Thymus (tissue), 11 donors: ENCODE measurements at regions not wholly inside any gene's neighbourhood (a gene's known extent, or its start where the extent isn't known, plus 50 kb on each side); places are given as distances from the start of the nearest gene placed in this dataset.

Experiments used
- DNase-seq, 9 donors: peaks; one replicate each; pipeline ENCODE4 v3.0.0-alpha.2; 2013; ENCODE audit warnings: low spot score in 9 of 9, low read depth in 6 of 9, missing footprints in 1 of 9
- H3K27ac ChIP-seq, 2 donors: one replicate each; pipeline ENCODE4 v1.5.1; 2013; ENCODE audit warnings: control low read depth in 1 of 2, low read depth in 1 of 2, low read length in 1 of 2, mild to moderate bottlenecking in 1 of 2, moderate library complexity in 1 of 2
- H3K27me3 ChIP-seq, 2 donors: one replicate each; pipeline ENCODE4 v1.5.1; 2013; ENCODE audit warnings: low read length in 1 of 2; ENCODE audit not compliant: control insufficient read depth in 2 of 2, insufficient read depth in 1 of 2
- H3K36me3 ChIP-seq, 2 donors: one replicate each; pipeline ENCODE4 v1.5.1; 2013; ENCODE audit warnings: low read length in 1 of 2, mild to moderate bottlenecking in 1 of 2, moderate library complexity in 1 of 2; ENCODE audit not compliant: control insufficient read depth in 2 of 2, insufficient read depth in 2 of 2
- H3K4me1 ChIP-seq, 2 donors: one replicate each; pipeline ENCODE4 v1.5.1; 2013; ENCODE audit warnings: low read length in 2 of 2; ENCODE audit not compliant: control insufficient read depth in 2 of 2, insufficient read depth in 2 of 2
- H3K4me3 ChIP-seq, 2 donors: one replicate each; pipeline ENCODE4 v1.5.1; 2013; ENCODE audit warnings: low read length in 2 of 2, control low read depth in 1 of 2, mild to moderate bottlenecking in 1 of 2
- H3K9me3 ChIP-seq, 2 donors: one replicate each; pipeline ENCODE4 v1.5.1; 2013; ENCODE audit warnings: low read length in 1 of 2, mild to moderate bottlenecking in 1 of 2; ENCODE audit not compliant: control insufficient read depth in 2 of 2, insufficient read depth in 1 of 2
- WGBS: extraction: QIAGEN DNeasy Blood & Tissue Kit; methylation state at CpG from one replicate; pipeline ENCODE4 v1.1.7; 2013; 5-methylcytosine and 5-hydroxymethylcytosine counted together
- donor health status: healthy.

DNA sequence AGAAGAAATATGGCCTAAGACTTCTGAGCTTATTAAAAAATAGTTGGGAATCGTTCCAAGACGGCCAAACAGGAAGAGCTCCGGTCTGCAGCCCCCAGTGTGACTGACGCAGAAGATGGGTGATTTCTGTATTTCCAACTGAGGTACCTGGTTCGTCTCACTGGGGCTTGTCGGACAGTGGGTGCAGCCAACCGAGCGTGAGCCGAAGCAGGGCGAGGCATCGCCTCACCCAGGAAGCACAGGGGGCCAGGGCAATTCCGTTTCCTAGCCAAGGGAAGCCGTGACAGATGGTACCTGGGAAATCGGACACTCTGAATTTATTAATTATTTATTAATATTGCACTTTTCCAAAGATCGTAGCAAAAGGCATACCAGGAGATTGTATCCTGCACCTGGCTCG lies 857.8 kb downstream of the C12orf50 start:
- DNase-seq, result no peak
- no peak overlapping the region for H3K4me3 ChIP-seq
- H3K27ac ChIP-seq, result no peak overlapping the region
- no peaks in the 10 kb centered on the region for H3K4me1 ChIP-seq
- H3K27me3 ChIP-seq, result no peaks in the 10 kb centered on the region
- H3K36me3 ChIP-seq, result no peaks in the 10 kb centered on the region
- WGBS, result 96% methylated on average over 16 of the region's 16 CpGs
- peaks cover 0 to 13% of the 10 kb centered on the region in 2 donors for H3K9me3 ChIP-seq

DNA sequence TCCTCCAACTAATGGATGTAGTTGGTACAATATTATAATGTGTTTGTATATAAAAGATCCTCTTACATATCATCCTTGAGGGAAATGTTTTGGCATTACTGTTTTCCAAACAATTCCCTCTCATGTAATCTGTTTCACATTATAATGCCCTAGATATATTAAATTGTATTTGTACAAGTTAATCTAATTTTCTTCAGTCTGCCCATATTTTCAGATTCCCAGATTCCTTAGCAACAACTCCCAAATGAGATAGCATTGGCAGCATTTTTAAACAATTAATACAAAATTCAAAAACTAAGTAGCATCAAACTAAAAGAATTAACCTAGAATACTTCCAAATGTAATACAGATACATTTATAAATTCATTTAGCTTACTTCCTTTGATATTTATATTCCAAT lies 860.2 kb downstream of the C12orf50 start:
- no peak overlapping the region for H3K27ac ChIP-seq
- no peaks in the 10 kb centered on the region for H3K4me1 ChIP-seq
- no peaks in the 10 kb centered on the region for H3K27me3 ChIP-seq
- H3K36me3 ChIP-seq, result no peaks in the 10 kb centered on the region
- no peak overlapping the region for H3K4me3 ChIP-seq
- peaks cover 0 to 23% of the 10 kb centered on the region in 2 donors for H3K9me3 ChIP-seq
- DNase-seq, result no peak

DNA sequence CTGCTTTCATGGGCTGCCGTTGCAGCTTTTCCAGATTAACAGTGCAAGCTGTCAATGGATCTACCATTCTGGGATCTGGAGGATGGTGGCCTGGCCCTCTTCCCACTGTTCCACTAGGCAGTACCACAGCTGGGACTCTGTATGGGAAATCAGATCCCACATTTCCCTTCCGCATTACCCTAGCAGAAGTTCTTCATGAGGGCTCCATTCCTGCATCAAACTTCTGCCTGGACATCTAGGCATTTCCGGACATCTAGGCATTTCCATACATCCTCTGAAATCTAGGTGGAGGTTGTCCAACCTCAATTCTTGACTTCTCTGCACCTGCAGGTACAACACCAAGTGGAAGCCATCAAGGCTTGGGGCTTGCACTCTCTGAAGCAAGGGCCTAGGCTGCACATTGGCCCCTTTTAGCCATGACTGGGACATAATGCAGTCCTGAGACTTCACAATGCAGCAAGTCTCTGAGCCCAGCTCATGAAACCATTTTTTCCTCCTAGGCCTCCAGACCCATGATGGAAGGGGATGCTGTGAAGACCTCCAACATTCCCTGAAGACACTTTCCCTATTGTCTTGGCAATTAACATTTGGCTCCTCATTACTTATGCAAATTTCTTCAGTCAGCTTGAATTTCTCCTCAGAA lies 863.3 kb downstream of the C12orf50 start:
- no peaks in the 10 kb centered on the region for H3K4me1 ChIP-seq
- DNase-seq, result no peak
- no peak overlapping the region for H3K4me3 ChIP-seq
- no peaks in the 10 kb centered on the region for H3K27me3 ChIP-seq
- H3K27ac ChIP-seq, result no peak overlapping the region
- H3K36me3 ChIP-seq, result no peaks in the 10 kb centered on the region
- peaks cover 0 to 12% of the 10 kb centered on the region in 2 donors for H3K9me3 ChIP-seq
- WGBS, result 97% methylated on average over 3 of the region's 3 CpGs

DNA sequence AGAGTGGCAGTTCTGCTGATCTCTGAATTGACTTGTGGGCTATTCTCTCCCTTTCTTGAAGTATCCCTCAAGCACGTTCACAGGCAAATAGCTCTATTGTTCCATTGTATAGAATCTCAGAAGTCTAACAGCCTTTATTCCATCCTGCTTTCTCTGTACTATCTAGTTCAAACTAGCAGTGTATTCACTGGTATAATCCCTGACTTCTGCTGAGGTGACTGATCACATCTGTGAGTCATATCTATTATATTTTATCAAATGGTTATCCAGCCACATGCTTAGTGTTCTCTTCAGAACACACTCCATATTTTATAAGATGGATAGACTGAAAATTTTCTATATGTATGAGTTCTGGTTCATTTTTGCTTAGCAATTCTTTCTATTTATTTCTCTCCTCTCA lies 866.1 kb downstream of the C12orf50 start:
- no peaks in the 10 kb centered on the region for H3K4me1 ChIP-seq
- peaks cover 0 to 12% of the 10 kb centered on the region in 2 donors for H3K9me3 ChIP-seq
- 89% methylated on average over 1 of the region's 1 CpG for WGBS
- no peaks in the 10 kb centered on the region for H3K36me3 ChIP-seq
- no peaks in the 10 kb centered on the region for H3K27me3 ChIP-seq
- DNase-seq, result no peak
- no peak overlapping the region for H3K27ac ChIP-seq
- no peak overlapping the region for H3K4me3 ChIP-seq

DNA sequence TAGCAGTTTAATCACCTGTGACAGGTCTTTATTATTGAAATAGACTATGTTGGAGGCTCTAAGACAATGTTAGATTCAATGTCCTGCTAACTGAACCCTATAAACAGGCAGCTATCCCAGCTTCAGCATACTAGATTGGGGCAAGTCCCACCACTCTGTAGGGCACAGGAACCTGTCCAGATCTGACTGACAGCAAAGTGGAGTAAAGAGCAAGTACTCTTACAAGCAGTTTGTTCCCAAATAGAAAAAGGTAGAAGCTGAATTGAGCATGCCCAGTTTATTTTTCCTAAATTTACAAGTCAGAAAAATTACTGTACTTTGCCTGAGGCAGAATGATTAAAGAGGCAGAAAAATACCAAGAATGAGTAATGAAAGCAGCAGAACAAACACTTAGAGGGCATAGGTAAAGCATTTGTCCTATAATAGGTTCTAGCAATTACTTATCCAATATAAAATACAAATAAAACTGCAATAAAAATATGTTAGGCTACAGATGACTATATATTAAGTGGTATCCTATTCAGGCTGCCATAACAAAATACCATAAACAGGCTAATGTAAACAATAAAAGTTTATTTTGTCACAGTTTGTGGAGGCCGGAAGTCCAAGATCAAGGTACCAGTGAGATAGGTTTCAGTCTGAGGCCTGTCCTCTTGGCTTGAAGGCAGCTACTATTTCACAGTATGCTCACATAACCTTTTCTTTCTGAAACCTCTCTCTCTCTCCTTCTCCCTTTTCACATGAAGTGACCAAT lies 868.2 kb downstream of the C12orf50 start:
- no peak overlapping the region for H3K4me3 ChIP-seq
- H3K4me1 ChIP-seq, result no peaks in the 10 kb centered on the region
- H3K27me3 ChIP-seq, result no peaks in the 10 kb centered on the region
- H3K27ac ChIP-seq, result no peak overlapping the region
- WGBS, result 87% methylated on average over 1 of the region's 1 CpG
- DNase-seq, result no peak
- peaks cover 0 to 11% of the 10 kb centered on the region in 2 donors for H3K9me3 ChIP-seq
- no peaks in the 10 kb centered on the region for H3K36me3 ChIP-seq

DNA sequence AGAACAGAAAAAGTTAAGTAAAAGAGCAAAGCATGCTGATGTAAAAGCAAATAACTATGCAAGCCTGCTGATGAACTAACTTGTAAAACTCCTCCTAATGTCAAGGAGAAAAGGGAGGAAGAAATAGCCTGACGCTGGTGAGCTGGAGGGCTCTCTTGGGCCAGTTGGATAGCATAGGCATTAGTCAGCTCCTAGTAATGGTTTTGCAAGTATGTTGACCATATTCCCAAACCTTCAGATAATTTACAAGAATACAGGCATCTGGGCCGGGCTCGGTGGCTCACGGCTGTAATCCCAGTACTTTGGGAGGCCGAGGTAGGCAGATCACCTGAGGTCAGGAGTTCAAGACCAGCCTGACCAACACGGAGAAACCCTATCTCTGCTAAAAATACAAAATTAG lies 871.4 kb downstream of the C12orf50 start:
- Histone ChIP-seq H3K9me3 (peaks cover 0 to under 1% of the 10 kb centered on the region in 2 donors), H3K4me1 (no peaks in the 10 kb centered on the region), H3K27ac (no peak overlapping the region), H3K36me3 (no peaks in the 10 kb centered on the region), H3K4me3 (no peak overlapping the region), H3K27me3 (no peaks in the 10 kb centered on the region)
- 93% methylated on average over 6 of the region's 6 CpGs for WGBS
- no peak for DNase-seq

DNA sequence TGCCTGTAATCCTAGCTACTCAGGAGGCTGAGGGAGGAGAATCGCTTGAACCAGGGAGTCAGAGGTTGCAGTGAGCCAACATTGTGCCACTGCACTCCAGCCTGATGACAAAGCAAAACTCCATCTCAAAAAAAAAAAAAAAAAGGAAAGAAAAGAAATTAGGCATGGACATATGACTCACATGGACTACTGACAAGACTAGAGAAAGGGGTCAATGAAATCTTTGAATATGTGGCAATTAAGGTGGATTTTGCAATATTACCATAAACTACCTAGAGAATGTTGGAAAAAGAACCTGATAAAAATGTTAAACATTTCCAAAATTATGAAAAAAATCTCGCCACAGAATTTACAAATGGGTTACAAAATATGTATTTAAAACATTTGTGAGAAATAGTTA lies 873.6 kb downstream of the C12orf50 start:
- WGBS, result 86% methylated on average over 2 of the region's 2 CpGs
- Histone ChIP-seq H3K27me3 (no peaks in the 10 kb centered on the region), H3K4me1 (no peaks in the 10 kb centered on the region), H3K9me3 (peaks cover 0 to 8% of the 10 kb centered on the region in 2 donors), H3K36me3 (no peaks in the 10 kb centered on the region), H3K27ac (no peak overlapping the region), H3K4me3 (no peak overlapping the region)
- no peak for DNase-seq

DNA sequence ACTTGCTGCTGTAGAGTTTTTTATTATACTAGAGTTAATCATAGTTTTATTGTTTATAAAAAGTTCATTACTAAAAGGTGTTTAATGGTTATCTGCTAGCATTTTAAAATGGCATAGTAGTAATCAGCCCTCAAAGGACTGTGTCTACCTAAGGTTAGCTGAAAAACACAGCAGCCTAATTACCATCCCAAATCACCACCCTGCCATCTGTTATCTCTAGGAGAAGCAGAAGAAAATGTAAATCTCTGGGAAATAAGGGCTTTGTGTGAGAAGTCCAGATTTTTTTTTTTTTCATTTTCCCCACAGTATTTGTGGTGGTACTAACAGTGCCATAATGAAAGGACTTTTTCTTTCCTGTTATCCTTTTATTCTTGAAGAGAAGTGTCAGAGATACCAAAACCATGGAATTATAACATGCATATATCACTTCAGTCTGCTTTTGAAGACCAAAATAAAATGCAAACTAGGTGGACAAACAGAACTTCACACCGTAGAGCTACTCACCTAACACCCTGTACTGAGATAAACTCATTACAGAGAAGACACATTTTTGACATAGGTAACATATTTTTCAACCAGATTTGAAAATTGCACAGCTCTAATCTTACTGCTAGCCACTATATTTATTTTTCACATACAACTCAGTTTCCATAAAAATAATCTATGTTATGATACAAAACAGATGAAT lies 876.2 kb downstream of the C12orf50 start:
- Histone ChIP-seq H3K9me3 (peaks cover 0 to 8% of the 10 kb centered on the region in 2 donors), H3K27ac (no peak overlapping the region), H3K36me3 (no peaks in the 10 kb centered on the region), H3K27me3 (no peaks in the 10 kb centered on the region), H3K4me1 (no peaks in the 10 kb centered on the region), H3K4me3 (no peak overlapping the region)
- no peak for DNase-seq
- 91% methylated on average over 1 of the region's 1 CpG for WGBS

DNA sequence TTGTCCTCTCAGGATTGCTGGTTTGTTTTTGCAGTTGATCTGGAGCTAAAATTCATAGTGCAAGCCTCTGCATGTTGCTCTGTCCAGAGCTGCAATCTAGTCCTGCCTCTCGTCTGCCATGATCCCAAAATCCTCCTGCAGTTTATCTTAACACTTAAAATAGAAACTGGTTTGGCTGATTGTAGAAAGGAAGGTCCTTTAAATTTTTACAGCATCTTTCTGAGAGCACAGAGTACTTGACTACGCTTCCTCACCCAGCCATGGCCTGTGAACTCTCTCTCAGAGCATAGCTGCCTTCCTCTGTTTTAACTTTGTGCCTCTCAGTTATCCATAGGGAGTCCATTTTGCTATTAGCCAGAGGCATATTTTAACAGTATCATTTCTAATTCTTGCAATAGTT lies 877.1 kb downstream of the C12orf50 start:
- H3K36me3 ChIP-seq, result no peaks in the 10 kb centered on the region
- no peak overlapping the region for H3K4me3 ChIP-seq
- H3K9me3 ChIP-seq, result peaks cover 0 to 8% of the 10 kb centered on the region in 2 donors
- WGBS, result 85% methylated on average over 2 of the region's 2 CpGs
- no peaks in the 10 kb centered on the region for H3K27me3 ChIP-seq
- H3K27ac ChIP-seq, result no peak overlapping the region
- no peak for DNase-seq
- no peaks in the 10 kb centered on the region for H3K4me1 ChIP-seq
